RWPE2 (cell line): ENCODE measurements at regions not wholly inside any gene's neighbourhood (a gene's known extent, or its start where the extent isn't known, plus 50 kb on each side); places are given as distances from the start of the nearest gene placed in this dataset.

Experiments used
- ATAC-seq: fragments of 200-7000 bp; cut with Tn5 transposase; 3 replicates; pipeline ENCODE4 v1.9.1; 2021; ENCODE audit warnings: low read depth
- DNase-seq: peaks from one replicate; pipeline ENCODE4 v3.0.0-alpha.2; 2020; ENCODE audit warnings: low spot score
- H3K27ac ChIP-seq: fragments of 450-650 bp; 2 replicates; pipeline ENCODE4 v1.5.1; 2017; ENCODE audit warnings: mild to moderate bottlenecking; ENCODE audit not compliant: poor library complexity, severe bottlenecking
- H3K27me3 ChIP-seq: fragments of 250-450 bp; sonication (Bioruptor Pico); 2 replicates; pipeline ENCODE4 v1.5.1; 2021; ENCODE audit warnings: mild to moderate bottlenecking, moderate library complexity; ENCODE audit not compliant: insufficient read depth, poor library complexity, severe bottlenecking
- H3K36me3 ChIP-seq: fragments of 250-450 bp; sonication (Bioruptor Pico); 2 replicates; pipeline ENCODE4 v1.5.1; 2020; ENCODE audit warnings: low read depth, mild to moderate bottlenecking, moderate library complexity
- H3K4me1 ChIP-seq: fragments of 250-450 bp; sonication (Bioruptor Pico); 2 replicates; pipeline ENCODE4 v1.5.1; 2021; ENCODE audit warnings: mild to moderate bottlenecking, moderate library complexity; ENCODE audit not compliant: insufficient read depth, poor library complexity, severe bottlenecking
- H3K4me3 ChIP-seq: fragments of 250-450 bp; sonication (Bioruptor Pico); 2 replicates; pipeline ENCODE4 v1.5.1; 2021; ENCODE audit warnings: mild to moderate bottlenecking, moderate library complexity; ENCODE audit not compliant: severe bottlenecking
- H3K9me3 ChIP-seq: fragments of 250-450 bp; sonication (Bioruptor Pico); 2 replicates; pipeline ENCODE4 v1.5.1; 2021; ENCODE audit warnings: mild to moderate bottlenecking, moderate library complexity; ENCODE audit not compliant: severe bottlenecking
- CTCF ChIP-seq: fragments of 450-650 bp; IDR thresholded peaks from one replicate; pipeline ENCODE4 v1.5.1; 2017; ENCODE audit warnings: mild to moderate bottlenecking, moderate library complexity; ENCODE audit not compliant: poor library complexity, severe bottlenecking

GRCh38 chr9:16102154-16102553 lies 549.3 kb downstream of the CCDC171 start:
- no peak overlapping the region for H3K27ac ChIP-seq
- ATAC-seq (no peak), DNase-seq (no peak)

GRCh38 chr9:16103620-16104397 lies 551.0 kb downstream of the CCDC171 start:
- no peak for ATAC-seq
- TF ChIP-seq CTCF: no peak

More at GRCh38 chr9:16102154-16102553, 549.3 kb downstream of the CCDC171 start:
- H3K4me1 ChIP-seq: no peaks in the 10 kb centered on the region
- no peaks in the 10 kb centered on the region for H3K36me3 ChIP-seq
- H3K4me3 ChIP-seq: no peak overlapping the region
- no peak for TF ChIP-seq CTCF
- H3K9me3 ChIP-seq: no peaks in the 10 kb centered on the region
- H3K27me3 ChIP-seq: no peaks in the 10 kb centered on the region

GRCh38 chr9:16105168-16106020 lies 552.6 kb downstream of the CCDC171 start:
- Histone ChIP-seq H3K27me3 (no peaks in the 10 kb centered on the region), H3K9me3 (no peaks in the 10 kb centered on the region), H3K4me1 (no peaks in the 10 kb centered on the region), H3K27ac (no peak overlapping the region), H3K4me3 (no peak overlapping the region), H3K36me3 (no peaks in the 10 kb centered on the region)
- TF ChIP-seq CTCF: no peak
- no peak for DNase-seq
- no peak for ATAC-seq

More at GRCh38 chr9:16103620-16104397, 551.0 kb downstream of the CCDC171 start:
- no peak for DNase-seq
- Histone ChIP-seq H3K27me3 (no peaks in the 10 kb centered on the region), H3K36me3 (no peaks in the 10 kb centered on the region), H3K4me1 (no peaks in the 10 kb centered on the region), H3K9me3 (no peaks in the 10 kb centered on the region), H3K27ac (no peak overlapping the region), H3K4me3 (no peak overlapping the region)

- Histone ChIP-seq H3K36me3 (no peaks in the 10 kb centered on the region), H3K4me3 (no peak overlapping the region), H3K27me3 (no peaks in the 10 kb centered on the region), H3K9me3 (no peaks in the 10 kb centered on the region), H3K27ac (no peak overlapping the region), H3K4me1 (no peaks in the 10 kb centered on the region)
- ATAC-seq (no peak), DNase-seq (no peak)
- no peak for TF ChIP-seq CTCF
These were observed 553.3 kb downstream of the CCDC171 start for GRCh38 chr9:16106021-16106571.
